ENCODE measurements at regions not wholly inside any gene's neighbourhood (a gene's known extent, or its start where the extent isn't known, plus 50 kb on each side); places are given as distances from the start of the nearest gene placed in this dataset.

- Histone ChIP-seq H4K8ac (ENCODE audit: low read depth in 2 of 2, low read length in 2 of 2) (no peak overlapping the region), H3K4me1 (ENCODE audit: control insufficient read depth, insufficient read depth, low read length) (no peaks in the 10 kb centered on the region), H3K4me3 (ENCODE audit: insufficient read depth, low read depth, low read length) (no peak overlapping the region), H4K20me1 (ENCODE audit: insufficient read depth, low read length) (no peaks in the 10 kb centered on the region), H2BK15ac (ENCODE audit: low read depth, low read length) (no peak overlapping the region), H3K14ac (replicated peaks; ENCODE audit: low read depth, low read length) (no peak overlapping the region), H3K9me3 (ENCODE audit: control insufficient read depth, insufficient read depth, low read length) (peaks cover 9% of the 10 kb centered on the region), H3K36me3 (ENCODE audit: control insufficient read depth, insufficient read depth, low read length) (no peaks in the 10 kb centered on the region), H4K5ac (ENCODE audit: low read depth, low read length) (no peak overlapping the region), H3K4me2 (ENCODE audit: low read depth, low read length) (no peak overlapping the region), H2BK5ac (ENCODE audit: low read depth, low read length, poor library complexity, severe bottlenecking) (no peak overlapping the region), H3K9ac (ENCODE audit: low read depth, low read length) (no peak overlapping the region), H2AK5ac (ENCODE audit: low read depth, low read length) (no peak overlapping the region), H2BK120ac (ENCODE audit: low read depth, low read length) (no peak overlapping the region), H2AK9ac (replicated peaks; ENCODE audit: low read depth, low read length, poor library complexity) (no peak overlapping the region), H3K9me1 (ENCODE audit: insufficient read depth, low read length) (no peaks in the 10 kb centered on the region), H2BK20ac (ENCODE audit: low read depth, low read length) (no peak overlapping the region), H3K56ac (ENCODE audit: extremely low read depth, insufficient read depth, low read length) (no peak overlapping the region), H3K23ac (ENCODE audit: low read depth, low read length) (no peak overlapping the region), H2AFZ (replicated peaks; ENCODE audit: low read length, poor library complexity) (no peak overlapping the region), H3K27ac (ENCODE audit: insufficient read depth, low read length) (no peak overlapping the region), H3K79me1 (ENCODE audit: low read depth in 1 of 2, low read length in 2 of 2) (no peaks in the 10 kb centered on the region), H3K4ac (ENCODE audit: low read depth, low read length) (no peak overlapping the region), H4K91ac (ENCODE audit: insufficient read depth, low read depth, low read length) (no peak overlapping the region), H3K27me3 (ENCODE audit: control insufficient read depth, insufficient read depth, low read length) (no peaks in the 10 kb centered on the region), H3K18ac (ENCODE audit: low read depth, low read length) (no peak overlapping the region)
- intact Hi-C loops (cut with micrococcal nuclease): no loop called here
- BruUV-seq (replicated peaks): no TSS peak
- no peak for ATAC-seq (ENCODE audit: low read depth)
- in situ Hi-C loops (cut with MboI; ENCODE audit: low sequenced_read_pairs): no loop called here
- 20% methylated on average over 1 of the region's 7 CpGs; no CpG with 5 or more reads in 1 of the 2 experiments for WGBS, 2 experiments (ENCODE audit: extremely low coverage in 2 of 2, insufficient read length in 1 of 2)
- dilution Hi-C loops (cut with HindIII; ENCODE audit: low sequenced_read_pairs, unreplicated experiment): no loop called here
- ChIA-PET POLR2A (ENCODE audit: unreplicated experiment) (no interaction called here), CTCF (no interaction called here)
- no peak for TF ChIP-seq RAD21 (IDR thresholded peaks at IDR 0.05; ENCODE audit: low read length)
- no peak for TF ChIP-seq CHD1 (IDR thresholded peaks at IDR 0.05; ENCODE audit: low read depth, low read length)
- TF ChIP-seq MAZ (IDR thresholded peaks at IDR 0.05; ENCODE audit: borderline replicate concordance, low read depth, low read length): no peak
- TF ChIP-seq CEBPB (IDR thresholded peaks at IDR 0.05; ENCODE audit: low read depth, low read length): no peak
- no peak for TF ChIP-seq USF2 (IDR thresholded peaks at IDR 0.05; ENCODE audit: low read depth, low read length)
- no peak for TF ChIP-seq RCOR1 (IDR thresholded peaks at IDR 0.05; ENCODE audit: insufficient replicate concordance, low read length)
- no peak for TF ChIP-seq SMC3 (IDR thresholded peaks at IDR 0.05; ENCODE audit: low read depth, low read length)
- no peak for TF ChIP-seq POLR2A (IDR thresholded peaks at IDR 0.05; ENCODE audit: low read depth, low read length)
- TF ChIP-seq ELK1 (IDR thresholded peaks at IDR 0.05; ENCODE audit: borderline replicate concordance, low read depth, low read length): no peak
- no peak for TF ChIP-seq BHLHE40 (IDR thresholded peaks at IDR 0.05; ENCODE audit: low read depth, low read length)
- TF ChIP-seq MAFK (IDR thresholded peaks at IDR 0.05; ENCODE audit: low read depth, low read length): no peak
- no peak for TF ChIP-seq NFE2L2 (IDR thresholded peaks at IDR 0.05; ENCODE audit: low read depth, low read length)
- TF ChIP-seq FOS (IDR thresholded peaks at IDR 0.05; ENCODE audit: low read depth, low read length): no peak
- TF ChIP-seq MXI1 (IDR thresholded peaks at IDR 0.05; ENCODE audit: borderline replicate concordance, low read depth, low read length): no peak
- no peak for TF ChIP-seq CTCF (conservative IDR thresholded peaks at IDR 0.05; ENCODE audit: low read depth, low read length)
- no peak for TF ChIP-seq RFX5 (IDR thresholded peaks at IDR 0.05; ENCODE audit: low read depth, low read length)
- no peak for DNase-seq
Measured at GRCh38 chr15:46343196-46343935, 708.5 kb downstream of the SQOR start.

Measured in IMR-90 (cell line).